Left ventricle myocardium superior (tissue), 1 donor: ENCODE measurements at regions not wholly inside any gene's neighbourhood (a gene's known extent, or its start where the extent isn't known, plus 50 kb on each side); places are given as distances from the start of the nearest gene placed in this dataset.
"Not testable (repeated sequence)": the region's sequence is repeated elsewhere in the genome, so short reads cannot be mapped to it uniquely, and the experiment has no call there.

Experiments used
- ATAC-seq: fragments of 200-7000 bp; cut with Tn5 transposase; one replicate; pipeline ENCODE4 v1.9.1; 2020; ENCODE audit warnings: mild to moderate bottlenecking, moderate library complexity
- DNase-seq: peaks from one replicate; pipeline ENCODE4 v3.0.0-alpha.2; 2020
- intact Hi-C: fragments of 100-400 bp; cut with micrococcal nuclease; formaldehyde crosslinking; loops from one replicate; pipeline ENCODE4 v1.11.0; 2022
- donor health status: DM: no; HTN: yes; CAD: no; lungs with severe emphysema.

DNA sequence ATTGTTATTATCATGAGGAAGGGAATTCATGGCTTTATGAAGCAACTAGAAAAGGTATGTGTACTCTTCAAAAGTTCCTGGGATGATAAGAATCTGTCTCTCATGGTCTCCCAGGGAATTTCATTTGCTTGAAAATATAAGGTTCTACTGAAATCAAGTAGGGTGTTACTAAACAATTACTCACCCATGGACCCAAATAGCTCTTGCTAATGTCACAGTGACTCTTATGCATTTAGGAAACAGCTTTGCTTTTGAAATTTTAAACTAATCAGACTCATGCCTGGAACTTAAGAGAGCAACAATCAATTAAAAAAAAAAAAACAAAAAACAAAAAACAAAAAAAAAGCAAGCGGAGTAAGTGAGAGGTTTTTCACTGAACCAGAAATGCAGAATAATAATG is 1546.3 kb upstream of the TENM4 start:
- ATAC-seq, result no peak
- intact Hi-C loops, result no loop called here
- DNase-seq, result no peak

DNA sequence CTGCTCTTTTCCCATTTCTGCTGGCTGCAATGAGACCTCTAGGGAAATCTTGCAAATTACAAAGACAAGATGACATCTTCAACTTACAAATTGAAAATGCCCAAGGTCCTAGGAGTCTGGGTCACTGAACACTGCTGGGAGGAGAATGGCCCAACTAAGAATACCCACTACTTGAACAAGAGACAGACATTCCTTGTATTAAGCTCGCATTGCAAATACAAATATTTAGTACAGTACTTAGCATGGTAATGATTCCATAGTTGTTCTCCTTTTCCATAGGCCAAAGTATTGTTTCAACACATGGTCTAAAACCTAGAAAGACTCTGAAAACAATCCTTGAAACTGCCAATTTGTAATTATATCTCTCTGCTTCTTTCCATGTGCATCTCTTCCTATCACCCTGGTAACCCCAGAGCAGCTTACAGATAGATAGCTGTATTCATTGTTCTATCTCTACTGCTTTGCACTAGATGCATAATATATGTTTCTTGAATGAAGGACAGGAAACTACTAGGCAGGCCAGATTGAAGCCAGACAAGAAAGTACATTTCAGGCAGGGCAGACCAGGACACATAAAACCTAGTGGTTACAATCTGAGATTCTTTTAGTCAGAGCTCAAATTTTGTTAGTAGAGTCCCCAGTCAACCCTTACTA is 1545.7 kb upstream of the TENM4 start:
- DNase-seq, result no peak
- no peak for ATAC-seq
- intact Hi-C loops, result no loop called here

DNA sequence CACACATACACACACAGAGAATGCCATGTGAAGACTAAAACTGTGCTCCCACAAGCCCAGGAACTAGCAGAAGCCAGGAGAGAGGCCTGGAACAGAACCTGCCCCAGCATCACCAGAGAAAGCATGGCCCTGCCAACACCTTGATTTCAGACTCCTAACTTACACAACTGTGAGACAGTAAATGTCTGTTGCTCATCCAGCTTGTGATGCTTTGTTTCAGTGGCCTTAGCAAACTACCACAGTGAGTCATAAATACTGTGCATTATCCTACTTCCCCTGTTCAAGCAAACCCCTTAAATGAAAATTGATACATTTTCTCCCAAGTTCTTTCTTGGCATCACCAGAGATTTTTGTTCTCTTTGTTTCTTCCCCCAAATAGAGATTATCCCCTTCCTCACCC is 1539.4 kb upstream of the TENM4 start:
- ATAC-seq (no peak), DNase-seq (no peak)
- intact Hi-C loops, result no loop called here

DNA sequence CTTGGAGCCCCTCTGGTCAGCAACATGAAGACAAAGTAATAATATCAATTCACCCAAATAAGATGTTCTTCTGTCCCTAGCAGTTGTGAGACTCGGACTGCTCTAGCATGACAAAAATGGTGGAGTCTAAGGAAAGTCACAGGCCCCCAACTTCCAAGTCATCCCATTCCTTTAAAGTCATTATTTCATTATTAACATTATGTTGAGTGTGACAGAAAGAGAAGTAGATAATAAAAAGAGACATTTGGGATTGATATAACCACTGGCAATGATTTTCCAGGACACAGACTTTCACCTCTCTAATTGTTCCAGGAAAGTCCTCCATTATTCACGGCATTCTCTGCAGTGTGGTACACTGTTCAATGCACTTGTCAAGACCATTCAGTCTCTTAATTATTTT is 1533.0 kb upstream of the TENM4 start:
- ATAC-seq, result no peak
- no peak for DNase-seq
- intact Hi-C loops, result no loop called here

DNA sequence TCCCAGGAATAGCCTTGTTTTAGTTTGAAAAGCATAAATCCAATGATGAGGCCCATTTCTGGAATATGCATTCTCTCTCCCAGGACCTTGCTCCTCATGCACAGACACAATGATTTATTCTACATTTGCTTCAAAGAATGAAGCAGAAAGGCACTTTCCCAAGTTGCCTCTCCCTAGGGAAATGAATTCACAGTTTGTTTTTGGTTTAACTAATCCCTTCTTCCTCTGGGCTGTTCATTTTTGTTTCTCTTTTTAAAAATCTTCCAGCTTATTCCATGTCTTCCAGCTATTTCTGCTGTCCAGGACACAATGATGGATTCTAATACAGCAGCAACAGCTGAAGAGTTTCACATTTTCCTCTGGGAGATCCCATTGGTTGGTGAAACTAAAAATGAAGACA is 1529.2 kb upstream of the TENM4 start:
- ATAC-seq (peak; percentile 86), DNase-seq (no peak)
- intact Hi-C loops, result no loop called here

DNA sequence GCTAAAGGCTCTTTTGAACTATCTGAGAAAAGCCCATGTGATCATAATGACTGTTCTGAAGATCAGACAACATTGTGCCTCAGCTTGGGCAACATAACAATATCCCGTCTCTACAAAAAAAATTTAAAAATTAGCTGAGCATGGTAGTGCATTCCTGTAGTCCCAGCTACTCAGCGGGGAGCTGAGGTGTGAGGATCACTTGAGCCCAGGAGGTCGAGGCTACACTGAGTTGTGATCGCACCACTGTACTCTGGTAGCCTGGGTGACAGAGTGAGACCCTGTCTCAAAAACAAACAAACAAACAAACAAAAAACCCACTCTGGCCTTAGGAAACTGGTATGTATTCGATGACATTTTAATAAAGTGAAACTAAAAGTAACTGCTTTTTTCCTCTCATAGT is 1526.8 kb upstream of the TENM4 start:
- DNase-seq, result no peak
- no peak for ATAC-seq
- intact Hi-C loops, result no loop called here

DNA sequence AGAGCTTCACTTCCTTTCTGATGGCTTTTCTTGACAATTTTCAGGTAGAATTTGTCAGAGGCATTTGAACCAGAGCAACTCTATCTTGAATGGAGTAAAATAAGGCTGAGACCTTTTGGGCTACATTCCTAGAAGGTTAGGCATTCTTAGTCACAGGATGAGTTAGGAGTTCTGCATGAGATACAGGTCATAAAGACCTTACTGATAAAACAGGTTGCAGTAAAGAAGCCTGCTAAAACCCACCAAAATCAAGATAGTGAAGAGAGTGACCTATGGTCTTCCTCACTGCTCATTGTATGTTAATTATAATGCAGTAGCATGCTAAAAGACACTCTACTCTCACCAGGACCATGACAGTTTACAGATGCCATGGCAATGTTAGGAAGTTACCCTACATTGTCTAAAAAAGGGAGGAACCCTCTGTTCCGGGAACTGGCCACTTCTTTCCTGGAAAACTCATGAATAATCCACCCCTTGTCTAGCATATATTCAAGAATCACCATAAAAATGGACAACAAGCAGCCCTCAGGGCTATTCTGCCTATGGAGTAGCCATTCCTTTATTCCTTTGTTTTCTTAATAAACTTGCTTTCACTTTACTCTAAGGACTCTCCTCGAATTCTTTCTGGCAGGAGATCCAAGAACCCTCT is 1519.7 kb upstream of the TENM4 start:
- no peak for DNase-seq
- intact Hi-C loops, result no loop called here

DNA sequence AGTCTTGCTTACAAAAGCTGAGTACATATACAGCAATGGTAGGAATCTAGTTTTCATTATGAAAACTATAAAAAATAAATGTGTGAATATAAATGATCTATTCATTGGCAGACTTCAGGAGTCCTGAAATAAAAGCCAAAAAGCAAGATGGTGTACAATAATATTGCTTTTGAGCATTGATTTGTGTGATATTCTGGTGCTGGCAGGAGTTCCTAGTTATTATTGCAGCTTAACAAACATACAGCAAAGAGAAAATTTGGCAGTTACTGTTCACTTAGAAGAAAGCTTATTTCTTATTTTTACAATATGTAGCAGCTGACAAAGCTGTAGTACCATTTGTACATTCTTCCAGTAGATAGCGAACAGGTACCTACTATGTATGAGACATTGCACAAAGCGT is 1518.9 kb upstream of the TENM4 start:
- no peak for ATAC-seq
- intact Hi-C loops, result no loop called here
- DNase-seq, result no peak

More for the DNA sequence above, 1519.7 kb upstream of the TENM4 start:
- no peak for ATAC-seq

DNA sequence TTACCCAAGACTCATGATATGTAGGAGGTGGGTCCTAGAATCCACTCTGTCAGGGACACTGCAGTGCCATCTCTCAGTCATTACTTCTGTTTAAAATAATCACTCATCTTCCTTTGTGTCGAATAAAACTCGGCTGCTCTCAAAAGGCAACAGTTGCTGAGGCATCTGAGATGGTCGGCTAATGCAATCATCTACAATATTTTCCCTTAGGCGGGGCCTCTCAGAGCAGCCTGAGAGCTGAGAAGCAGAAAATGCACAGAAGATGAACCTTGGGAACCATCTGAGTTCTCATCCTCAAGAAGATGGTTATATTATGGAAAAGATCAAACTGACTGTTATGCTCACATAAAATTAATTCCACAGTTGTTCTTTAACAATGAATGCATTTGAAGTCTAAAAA is 1518.2 kb upstream of the TENM4 start:
- intact Hi-C loops, result no loop called here
- ATAC-seq, result no peak
- DNase-seq, result no peak

DNA sequence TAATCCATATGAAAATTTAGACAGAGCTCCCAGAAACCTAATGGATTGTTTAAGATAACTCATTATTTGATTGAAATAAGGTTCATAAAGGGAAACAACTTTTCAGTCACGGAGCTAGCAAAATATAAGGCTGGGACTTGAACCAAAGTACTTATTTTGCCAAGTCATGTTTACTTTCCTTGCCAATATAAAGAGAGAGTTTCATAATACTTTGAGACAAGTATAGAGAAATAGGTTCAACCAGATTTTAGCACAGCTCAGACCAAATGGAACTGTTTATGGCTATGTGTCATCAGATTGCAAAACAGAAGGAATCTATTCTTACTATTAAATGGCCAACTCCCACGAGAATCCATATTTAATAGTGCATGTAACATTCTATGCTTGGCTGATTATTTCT is 1517.5 kb upstream of the TENM4 start:
- peak; percentile 84 for ATAC-seq
- no peak for DNase-seq
- intact Hi-C loops, result no loop called here

DNA sequence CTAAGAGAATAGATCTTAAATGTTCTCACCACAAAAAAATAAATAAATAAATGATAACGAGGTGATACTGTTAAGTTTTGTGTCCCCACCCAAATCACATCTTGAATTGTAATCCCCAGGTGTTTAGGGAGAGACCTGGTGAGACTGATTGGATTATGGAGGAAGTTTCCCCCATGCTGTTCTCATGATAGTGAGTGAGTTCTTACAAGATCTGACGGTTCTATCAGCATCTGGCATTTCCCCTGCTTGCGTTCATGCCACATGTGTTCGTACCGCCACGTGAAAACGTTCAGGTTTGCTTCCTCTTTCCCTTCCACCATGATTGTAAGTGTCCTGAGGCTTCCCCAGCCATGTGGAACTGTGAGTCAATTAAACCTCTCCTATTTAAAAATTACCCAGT is 1514.8 kb upstream of the TENM4 start:
- no peak for DNase-seq
- intact Hi-C loops, result no loop called here
- no peak for ATAC-seq

DNA sequence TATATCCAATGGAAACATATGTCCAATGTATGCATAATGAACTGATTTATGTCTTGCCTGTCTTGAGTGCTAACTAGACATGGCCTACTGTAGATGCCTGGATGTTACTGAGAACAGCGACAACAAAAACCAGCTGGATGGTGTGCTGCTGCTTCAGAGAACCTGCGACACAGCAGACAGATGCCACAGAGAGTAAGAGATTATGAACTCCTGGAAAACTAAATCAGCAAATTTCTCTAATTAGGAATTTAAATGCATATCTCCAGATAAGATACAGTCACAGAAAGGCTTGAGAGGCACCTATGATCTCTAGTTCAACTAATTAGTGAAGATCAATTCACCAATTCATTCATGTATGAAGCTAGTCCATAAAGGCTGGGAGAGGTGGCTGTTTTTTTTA is 1508.0 kb upstream of the TENM4 start:
- no peak for DNase-seq
- ATAC-seq, result no peak
- intact Hi-C loops, result no loop called here

DNA sequence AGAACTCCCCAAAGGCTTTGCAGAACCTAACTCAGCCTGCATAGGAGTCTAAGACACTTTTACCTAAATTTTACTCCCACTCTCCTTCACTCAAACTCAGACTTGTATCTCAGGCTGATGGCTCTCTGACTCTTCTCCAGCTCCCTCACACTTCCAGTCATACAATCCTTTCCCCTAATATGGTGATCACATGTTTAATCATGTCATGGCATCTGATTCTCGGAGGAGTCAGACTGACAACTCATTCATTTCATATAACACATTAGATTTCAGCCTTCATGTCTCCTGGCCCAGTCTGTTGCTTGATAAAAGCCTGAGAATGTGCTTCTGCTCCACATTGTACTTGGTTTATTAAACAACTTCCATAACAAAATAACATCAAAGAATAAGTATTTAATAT is 1503.9 kb upstream of the TENM4 start:
- intact Hi-C loops, result no loop called here
- DNase-seq (no peak), ATAC-seq (no peak)

DNA sequence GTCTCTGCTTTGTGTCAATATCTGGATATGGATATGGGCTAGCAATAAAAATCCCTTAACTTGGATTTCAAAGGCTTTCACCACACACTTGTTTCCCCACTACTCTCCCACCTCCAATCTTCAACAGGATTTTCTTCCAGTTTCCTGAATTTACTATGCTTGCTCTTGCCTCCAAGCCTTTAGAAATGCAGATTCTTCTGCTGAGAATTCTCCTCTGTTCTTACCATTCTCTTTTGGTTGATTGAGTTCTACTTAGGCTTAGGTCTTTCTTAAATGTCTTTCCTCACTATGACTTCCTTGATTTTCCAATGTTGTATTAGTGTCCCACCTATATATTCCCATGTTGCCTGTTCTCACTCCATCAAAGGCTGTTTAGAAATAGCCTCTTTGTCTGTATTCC is 1502.4 kb upstream of the TENM4 start:
- intact Hi-C loops, result no loop called here
- DNase-seq, result no peak
- no peak for ATAC-seq

DNA sequence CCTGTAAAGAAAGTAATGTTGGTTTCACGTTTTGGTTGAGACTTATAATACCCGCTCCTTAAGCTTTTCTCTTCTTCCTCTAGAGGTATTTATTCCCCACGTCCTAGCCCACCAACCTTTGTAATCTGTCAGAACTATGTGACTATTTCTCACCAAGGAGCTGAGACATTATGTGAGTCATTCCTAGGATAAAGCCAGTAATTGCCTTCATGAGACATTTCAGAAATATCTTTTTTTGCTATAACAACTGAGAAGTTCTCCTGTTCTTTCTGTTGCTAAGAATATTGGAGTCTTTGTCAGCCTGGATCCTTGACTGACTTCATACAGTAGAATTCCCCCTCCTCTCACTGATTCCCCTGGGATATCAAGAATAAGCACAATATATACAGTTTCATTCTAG is 1497.0 kb upstream of the TENM4 start:
- ATAC-seq, result no peak
- no peak for DNase-seq
- intact Hi-C loops, result no loop called here

DNA sequence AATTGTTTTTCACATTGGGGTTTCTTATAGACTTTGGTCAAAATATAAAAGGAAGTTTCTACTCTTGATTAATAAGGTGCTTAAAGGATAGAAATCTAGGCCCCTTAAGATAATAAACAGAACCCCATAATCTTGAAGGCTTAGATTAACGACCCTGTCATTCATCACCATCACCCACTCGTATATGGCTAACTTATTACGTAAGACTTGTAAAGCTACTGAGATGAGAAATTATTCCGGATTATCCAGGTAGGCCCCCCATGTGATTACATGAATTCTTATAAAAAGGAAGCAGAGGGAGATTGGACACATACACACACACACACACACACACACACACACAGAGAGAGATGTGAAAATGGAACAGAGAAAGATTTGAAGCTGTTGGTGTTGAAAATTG is 1489.2 kb upstream of the TENM4 start:
- intact Hi-C loops, result no loop called here
- ATAC-seq (no peak), DNase-seq (no peak)

DNA sequence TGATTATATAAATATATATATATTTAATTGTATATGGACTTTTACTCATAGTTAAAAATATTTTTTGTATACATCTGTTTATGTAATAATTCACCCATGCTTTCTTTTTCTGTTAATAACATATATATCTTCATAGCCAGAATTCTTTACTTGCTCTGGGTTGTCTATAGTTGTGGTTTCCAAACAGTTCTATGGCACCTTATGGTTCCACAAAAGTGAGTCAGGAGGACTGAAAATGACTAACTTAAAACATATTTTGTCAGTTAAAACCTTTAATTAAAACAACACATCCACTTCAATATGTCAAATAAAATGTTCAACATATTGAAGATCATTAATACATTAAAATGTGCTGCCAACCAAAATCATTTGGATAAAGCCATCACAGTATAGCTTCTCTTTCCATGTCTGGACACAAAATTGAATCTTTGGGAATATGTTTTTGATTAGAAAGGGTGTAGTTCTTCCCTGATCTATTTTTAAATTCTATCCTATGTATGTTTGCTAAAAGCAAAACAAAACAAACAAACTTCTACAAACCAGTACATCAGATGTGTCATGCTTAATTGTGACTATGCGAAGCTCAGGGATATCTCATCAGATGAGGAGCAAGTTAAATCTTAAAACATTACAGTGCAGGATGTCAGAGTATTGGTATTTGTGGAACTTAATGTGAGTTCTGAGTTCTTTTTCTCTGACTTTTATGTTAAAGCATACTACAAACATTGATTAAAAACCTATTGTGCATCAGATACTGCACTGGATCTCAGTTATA is 1488.4 kb upstream of the TENM4 start:
- DNase-seq, result no peak
- intact Hi-C loops, result no loop called here
- ATAC-seq, result no peak

DNA sequence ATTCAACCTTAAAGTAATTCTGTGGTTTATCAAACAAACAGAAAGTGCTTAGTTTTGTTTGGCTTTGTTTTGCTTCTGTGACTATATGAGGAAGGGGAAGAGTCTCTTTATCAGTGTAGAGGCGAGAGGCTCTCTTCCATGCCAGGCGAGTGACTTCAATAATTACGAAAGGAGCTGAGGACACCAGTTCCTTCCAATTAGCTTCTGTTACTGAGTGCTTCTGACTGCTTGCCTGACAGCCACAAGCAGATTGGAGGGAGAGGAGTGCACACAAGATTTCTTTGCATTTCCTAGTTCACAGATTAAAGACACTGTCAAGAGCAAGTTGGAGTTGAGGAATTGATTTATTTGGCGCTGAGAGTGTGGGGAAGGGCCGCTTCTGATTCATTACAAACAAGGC is 1484.5 kb upstream of the TENM4 start:
- no peak for ATAC-seq
- DNase-seq, result no peak
- intact Hi-C loops, result no loop called here

DNA sequence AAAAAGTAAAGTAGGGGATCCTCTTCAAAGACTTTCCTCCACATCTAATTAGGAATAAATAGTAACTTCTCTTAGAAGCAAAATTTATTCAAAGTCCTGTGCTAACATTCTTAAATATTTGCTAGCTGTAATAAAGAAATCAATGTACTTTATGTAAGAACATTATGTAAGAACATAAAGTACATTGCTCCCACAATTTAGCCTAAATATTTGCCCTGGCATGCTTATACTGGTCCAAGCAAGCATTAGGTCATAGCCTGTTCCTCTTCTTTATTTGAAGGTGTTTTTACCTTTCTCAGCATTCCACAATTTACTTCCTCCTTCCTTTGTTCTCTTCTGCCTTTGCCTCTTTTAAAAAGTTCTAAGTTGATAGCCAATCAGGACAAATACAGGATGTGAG is 1480.5 kb upstream of the TENM4 start:
- ATAC-seq, DNase-seq, intact Hi-C loops: not testable (repeated sequence)

DNA sequence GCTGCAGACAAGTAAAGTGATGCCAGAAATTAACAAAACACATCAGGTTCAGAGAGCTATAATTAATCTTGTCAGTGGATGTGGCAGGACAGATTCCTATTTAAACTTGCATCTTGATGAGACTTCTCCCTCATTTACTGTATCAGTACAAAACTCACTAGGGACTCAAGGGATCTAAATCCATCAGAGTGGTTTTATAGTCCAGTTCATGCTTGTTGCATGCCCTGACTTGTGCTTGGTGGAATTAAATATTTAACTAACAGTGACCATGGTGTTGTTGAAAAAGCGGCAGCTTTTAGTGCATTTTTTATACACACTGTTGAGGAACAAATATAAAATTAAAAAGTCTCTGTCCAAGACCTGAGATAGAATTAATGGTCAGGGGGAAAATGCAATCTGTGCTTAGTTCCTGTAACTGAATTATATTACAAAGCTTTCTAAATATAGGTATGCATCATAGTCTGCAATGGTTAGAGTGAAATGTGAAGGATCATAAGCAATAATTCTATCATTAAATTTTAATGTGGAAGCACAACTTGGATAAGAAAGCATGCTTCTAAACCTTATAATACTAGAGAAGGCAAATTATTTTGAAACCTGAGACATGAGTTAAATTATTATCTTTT is 1475.5 kb upstream of the TENM4 start:
- ATAC-seq (no peak), DNase-seq (no peak)
- intact Hi-C loops, result no loop called here
